Psoas muscle (tissue), 7 donors: ENCODE measurements at regions not wholly inside any gene's neighbourhood (a gene's known extent, or its start where the extent isn't known, plus 50 kb on each side); places are given as distances from the start of the nearest gene placed in this dataset.

ENCODE experiments used
- ATAC-seq, 4 donors: fragments of 200-7000 bp; cut with Tn5 transposase; one replicate each; pipeline ENCODE4 v1.9.1; 2020; ENCODE audit warnings: moderate library complexity in 3 of 4, mild to moderate bottlenecking in 2 of 4
- DNase-seq, 2 donors: peaks; one replicate each; pipeline ENCODE4 v3.0.0-alpha.2; 2020
- H3K27ac ChIP-seq: fragments of 200-600 bp; one replicate; pipeline ENCODE4 v1.8.0; 2022
- H3K27me3 ChIP-seq, 3 donors: fragments of 200-600 bp in 1 of 3; one replicate each; pipeline versions ENCODE4 v1.6.1 to v1.8.0; 2013 to 2022; ENCODE audit warnings: low read length in 2 of 3, mild to moderate bottlenecking in 2 of 3, moderate library complexity in 1 of 3; ENCODE audit not compliant: insufficient read depth in 3 of 3
- H3K36me3 ChIP-seq, 2 donors: fragments of 200-600 bp in 1 of 2; one replicate each; pipeline versions ENCODE4 v1.6.1 to v1.8.0; 2013 to 2022; ENCODE audit warnings: low read depth in 1 of 2, mild to moderate bottlenecking in 1 of 2, moderate library complexity in 1 of 2; ENCODE audit not compliant: insufficient read depth in 1 of 2
- H3K4me1 ChIP-seq: fragments of 200-600 bp; one replicate; pipeline ENCODE4 v1.8.0; 2022
- H3K4me3 ChIP-seq: fragments of 200-600 bp; one replicate; pipeline ENCODE4 v1.8.0; 2022; ENCODE audit warnings: mild to moderate bottlenecking
- H3K9me3 ChIP-seq: fragments of 200-600 bp; one replicate; pipeline ENCODE4 v1.8.0; 2022
- CTCF ChIP-seq: fragments of 200-600 bp; IDR thresholded peaks from one replicate; pipeline ENCODE4 v1.8.0; 2022; ENCODE audit warnings: antibody characterized with exemption
- WGBS, 3 donors: extraction: QIAGEN DNeasy Blood & Tissue Kit; methylation state at CpG; one replicate each; pipeline versions ENCODE4 v1.1.6 to v1.1.7; 2013; 5-methylcytosine and 5-hydroxymethylcytosine counted together
- intact Hi-C, 2 donors: fragments of 100-400 bp; cut with DNase I; formaldehyde crosslinking; loops; one replicate each; pipeline versions ENCODE4 v1.11.0 to v1.14.2; 2022
- donor health status: healthy with polysubstance abuse.
- donor health status: DM: no; HTN: no; CAD: no; lungs with moderate emphysema.
- donor health status: Bipolar disorder and iron deficiency.
- donor health status: healthy.
- donor health status: DM: yes; HTN: yes; CAD: no.
- donor health status: DM: no; HTN: no; CAD: no.
- donor health status: DM: yes; HTN: yes; CAD: no.

DNA sequence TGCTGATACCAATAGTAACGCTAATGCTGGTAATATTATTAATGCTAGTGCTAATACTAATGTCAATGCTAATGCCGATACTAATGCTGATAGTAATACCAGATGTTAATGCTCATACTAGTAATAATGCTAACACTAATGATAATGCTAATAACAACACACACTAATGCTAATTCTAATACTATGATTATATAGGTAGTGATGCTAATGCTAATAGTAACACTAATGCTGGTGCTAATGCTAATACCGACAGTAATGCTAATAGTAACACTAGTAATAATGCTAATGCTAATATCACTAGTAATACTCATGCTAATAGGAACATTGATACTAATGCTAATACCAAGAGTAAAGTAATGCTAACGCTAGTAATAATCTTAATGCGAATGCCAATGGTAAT, 406.4 kb upstream of the RNF32 start:
- no peak for ATAC-seq
- H3K27ac ChIP-seq, result no peak overlapping the region
- TF ChIP-seq CTCF, result no peak
- WGBS, 3 donors, result 95 to 98% (median 97%) methylated on average over 5 of the region's 5 CpGs
- intact Hi-C loops, result no loop called here
- no peak overlapping the region for H3K4me3 ChIP-seq
- no peaks in the 10 kb centered on the region for H3K4me1 ChIP-seq
- no peaks in the 10 kb centered on the region for H3K36me3 ChIP-seq
- no peaks in the 10 kb centered on the region for H3K9me3 ChIP-seq
- no peak for DNase-seq
- no peaks in the 10 kb centered on the region for H3K27me3 ChIP-seq

GRCh38 chr7:156232931-156233705, 407.5 kb upstream of the RNF32 start:
- Histone ChIP-seq H3K4me3 (no peak overlapping the region), H3K27me3 (peaks cover 0 to 1% (median 0%) of the 10 kb centered on the region in 3 donors), H3K36me3 (no peaks in the 10 kb centered on the region), H3K4me1 (no peaks in the 10 kb centered on the region), H3K27ac (no peak overlapping the region), H3K9me3 (no peaks in the 10 kb centered on the region)
- DNase-seq (no peak), ATAC-seq (no peak)
- 86 to 93% (median 87%) methylated on average over 37 of the region's 37 CpGs for WGBS, 3 donors
- intact Hi-C loops, result no loop called here
- TF ChIP-seq CTCF, result no peak

DNA sequence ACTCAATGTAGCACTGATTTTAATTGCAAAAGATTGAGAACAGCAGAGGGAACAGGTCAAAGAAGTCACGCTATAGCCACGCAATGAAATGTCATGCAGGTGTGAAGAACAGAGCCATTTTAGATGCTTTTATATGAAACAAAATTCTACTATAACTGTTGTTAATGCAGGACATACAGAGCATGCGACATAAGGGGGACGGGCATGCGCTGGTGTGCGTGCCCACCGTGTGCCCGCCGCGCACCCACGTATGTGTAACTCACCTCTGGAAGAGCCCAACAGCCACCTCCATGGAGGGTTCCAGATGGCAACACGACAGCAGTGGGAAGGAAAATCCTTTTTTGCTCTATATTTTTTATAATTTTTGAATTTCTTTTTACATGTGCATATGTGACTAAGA, 410.0 kb upstream of the RNF32 start:
- ATAC-seq, result no peak
- 90 to 91% (median 90%) methylated on average over 12 of the region's 12 CpGs for WGBS, 3 donors
- DNase-seq, result no peak
- intact Hi-C loops, result no loop called here
- no peaks in the 10 kb centered on the region for H3K9me3 ChIP-seq
- TF ChIP-seq CTCF, result no peak
- no peaks in the 10 kb centered on the region for H3K4me1 ChIP-seq
- H3K36me3 ChIP-seq, result no peaks in the 10 kb centered on the region
- H3K4me3 ChIP-seq, result no peak overlapping the region
- no peak overlapping the region for H3K27ac ChIP-seq
- peaks cover 0 to 2% (median 0%) of the 10 kb centered on the region in 3 donors for H3K27me3 ChIP-seq

DNA sequence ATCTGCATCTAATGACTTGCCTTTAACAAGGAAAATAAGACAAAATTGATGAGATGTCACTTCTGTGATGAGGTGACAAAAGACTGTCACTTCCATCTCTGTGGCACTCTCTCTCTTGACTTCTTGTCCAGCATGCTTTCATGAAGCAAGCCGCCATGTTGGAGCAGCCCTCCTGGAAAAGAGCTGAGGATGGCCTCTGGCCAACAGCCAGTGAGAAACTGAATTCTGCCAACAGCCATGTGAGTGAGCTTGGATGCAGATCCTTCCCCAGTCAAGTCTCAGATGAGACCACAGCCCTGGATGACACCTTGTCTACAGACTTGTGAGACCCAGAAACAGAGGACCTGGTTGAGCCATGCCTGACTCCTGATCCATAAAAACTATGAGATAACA, 412.6 kb upstream of the SHH start:
- DNase-seq, result no peak
- 85 to 94% (median 91%) methylated on average over 1 of the region's 1 CpG for WGBS, 3 donors

More for the DNA sequence above, 412.6 kb upstream of the SHH start:
- Histone ChIP-seq H3K27ac (no peak overlapping the region), H3K27me3 (peaks cover 0 to 3% (median 0%) of the 10 kb centered on the region in 3 donors), H3K4me3 (no peak overlapping the region), H3K36me3 (no peaks in the 10 kb centered on the region), H3K4me1 (no peaks in the 10 kb centered on the region), H3K9me3 (no peaks in the 10 kb centered on the region)
- TF ChIP-seq CTCF, result no peak
- no peak for ATAC-seq
- intact Hi-C loops, result no loop called here
